ENCODE measurements at regions not wholly inside any gene's neighbourhood (a gene's known extent, or its start where the extent isn't known, plus 50 kb on each side); places are given as distances from the start of the nearest gene placed in this dataset.

- H3K9me2 ChIP-seq (ENCODE audit: low read depth, low read length) = no peaks in the 10 kb centered on the region
- TF ChIP-seq EZH2 (IDR thresholded peaks at IDR 0.05; ENCODE audit: borderline replicate concordance, low read length) = no peak
- TF ChIP-seq, protein P1, sequence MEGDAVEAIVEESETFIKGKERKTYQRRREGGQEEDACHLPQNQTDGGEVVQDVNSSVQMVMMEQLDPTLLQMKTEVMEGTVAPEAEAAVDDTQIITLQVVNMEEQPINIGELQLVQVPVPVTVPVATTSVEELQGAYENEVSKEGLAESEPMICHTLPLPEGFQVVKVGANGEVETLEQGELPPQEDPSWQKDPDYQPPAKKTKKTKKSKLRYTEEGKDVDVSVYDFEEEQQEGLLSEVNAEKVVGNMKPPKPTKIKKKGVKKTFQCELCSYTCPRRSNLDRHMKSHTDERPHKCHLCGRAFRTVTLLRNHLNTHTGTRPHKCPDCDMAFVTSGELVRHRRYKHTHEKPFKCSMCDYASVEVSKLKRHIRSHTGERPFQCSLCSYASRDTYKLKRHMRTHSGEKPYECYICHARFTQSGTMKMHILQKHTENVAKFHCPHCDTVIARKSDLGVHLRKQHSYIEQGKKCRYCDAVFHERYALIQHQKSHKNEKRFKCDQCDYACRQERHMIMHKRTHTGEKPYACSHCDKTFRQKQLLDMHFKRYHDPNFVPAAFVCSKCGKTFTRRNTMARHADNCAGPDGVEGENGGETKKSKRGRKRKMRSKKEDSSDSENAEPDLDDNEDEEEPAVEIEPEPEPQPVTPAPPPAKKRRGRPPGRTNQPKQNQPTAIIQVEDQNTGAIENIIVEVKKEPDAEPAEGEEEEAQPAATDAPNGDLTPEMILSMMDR (IDR thresholded peaks at IDR 0.05; ENCODE audit: low read length) = no peak
- H2AFZ ChIP-seq (ENCODE audit: low read length) = no peak overlapping the region
- H3K27ac ChIP-seq (ENCODE audit: low read depth, low read length, poor library complexity, severe bottlenecking) = no peak overlapping the region
- H3K4me1 ChIP-seq (ENCODE audit: insufficient read depth, low read length, severe bottlenecking) = no peaks in the 10 kb centered on the region
- H3K27me3 ChIP-seq (ENCODE audit: insufficient read depth, low read length) = no peaks in the 10 kb centered on the region
- no peak overlapping the region for H3K4me2 ChIP-seq (ENCODE audit: low read length)
- H4K20me1 ChIP-seq (ENCODE audit: insufficient read depth, low read length) = no peaks in the 10 kb centered on the region
- no peaks in the 10 kb centered on the region for H3K36me3 ChIP-seq (ENCODE audit: insufficient read depth, low read length)
- H3K79me2 ChIP-seq (ENCODE audit: insufficient read depth, low read length) = no peaks in the 10 kb centered on the region
- H3K9me3 ChIP-seq (ENCODE audit: low read length) = no peaks in the 10 kb centered on the region
- no peak overlapping the region for H3K4me3 ChIP-seq (ENCODE audit: low read depth, low read length, poor library complexity, severe bottlenecking)
- H3K9ac ChIP-seq (ENCODE audit: low read length) = no peak overlapping the region
- H3F3A ChIP-seq (ENCODE audit: insufficient read depth, low read length) = no peaks in the 10 kb centered on the region
These were observed 340.8 kb downstream of the KLF12 start for GRCh38 chr13:73793361-73793760.

DNA sequence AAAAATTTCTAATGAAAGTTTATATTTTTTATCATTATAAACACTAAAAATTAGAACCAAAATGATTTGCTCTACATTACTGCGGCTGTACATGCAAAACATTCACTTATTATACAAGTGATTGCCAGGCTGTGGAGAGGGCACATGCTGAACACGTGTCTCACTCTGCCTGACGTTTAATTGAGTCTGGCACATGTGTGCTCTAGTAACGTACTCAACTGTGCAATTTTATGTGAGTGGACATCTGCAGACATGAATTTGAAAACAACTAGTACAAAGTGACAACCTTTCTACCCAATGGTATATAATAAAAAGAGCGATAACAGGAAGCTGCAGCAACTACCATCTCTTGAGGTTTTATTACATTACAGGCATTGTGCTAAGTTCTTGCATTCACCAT is 341.4 kb downstream of the KLF12 start:
- Histone ChIP-seq H3K4me3 (ENCODE audit: low read depth, low read length, poor library complexity, severe bottlenecking) (no peak overlapping the region), H3K27me3 (ENCODE audit: insufficient read depth, low read length) (no peaks in the 10 kb centered on the region), H3K36me3 (ENCODE audit: insufficient read depth, low read length) (no peaks in the 10 kb centered on the region), H3K27ac (ENCODE audit: low read depth, low read length, poor library complexity, severe bottlenecking) (no peak overlapping the region), H2AFZ (ENCODE audit: low read length) (no peak overlapping the region), H3F3A (ENCODE audit: insufficient read depth, low read length) (no peaks in the 10 kb centered on the region), H3K9ac (ENCODE audit: low read length) (no peak overlapping the region), H3K4me2 (ENCODE audit: low read length) (no peak overlapping the region), H3K4me1 (ENCODE audit: insufficient read depth, low read length, severe bottlenecking) (no peaks in the 10 kb centered on the region), H3K9me3 (ENCODE audit: low read length) (no peaks in the 10 kb centered on the region), H4K20me1 (ENCODE audit: insufficient read depth, low read length) (no peaks in the 10 kb centered on the region), H3K9me2 (ENCODE audit: low read depth, low read length) (no peaks in the 10 kb centered on the region), H3K79me2 (ENCODE audit: insufficient read depth, low read length) (no peaks in the 10 kb centered on the region)
- TF ChIP-seq, protein P1 (IDR thresholded peaks at IDR 0.05; ENCODE audit: low read length) = no peak
- no peak for TF ChIP-seq EZH2 (IDR thresholded peaks at IDR 0.05; ENCODE audit: borderline replicate concordance, low read length)

DNA sequence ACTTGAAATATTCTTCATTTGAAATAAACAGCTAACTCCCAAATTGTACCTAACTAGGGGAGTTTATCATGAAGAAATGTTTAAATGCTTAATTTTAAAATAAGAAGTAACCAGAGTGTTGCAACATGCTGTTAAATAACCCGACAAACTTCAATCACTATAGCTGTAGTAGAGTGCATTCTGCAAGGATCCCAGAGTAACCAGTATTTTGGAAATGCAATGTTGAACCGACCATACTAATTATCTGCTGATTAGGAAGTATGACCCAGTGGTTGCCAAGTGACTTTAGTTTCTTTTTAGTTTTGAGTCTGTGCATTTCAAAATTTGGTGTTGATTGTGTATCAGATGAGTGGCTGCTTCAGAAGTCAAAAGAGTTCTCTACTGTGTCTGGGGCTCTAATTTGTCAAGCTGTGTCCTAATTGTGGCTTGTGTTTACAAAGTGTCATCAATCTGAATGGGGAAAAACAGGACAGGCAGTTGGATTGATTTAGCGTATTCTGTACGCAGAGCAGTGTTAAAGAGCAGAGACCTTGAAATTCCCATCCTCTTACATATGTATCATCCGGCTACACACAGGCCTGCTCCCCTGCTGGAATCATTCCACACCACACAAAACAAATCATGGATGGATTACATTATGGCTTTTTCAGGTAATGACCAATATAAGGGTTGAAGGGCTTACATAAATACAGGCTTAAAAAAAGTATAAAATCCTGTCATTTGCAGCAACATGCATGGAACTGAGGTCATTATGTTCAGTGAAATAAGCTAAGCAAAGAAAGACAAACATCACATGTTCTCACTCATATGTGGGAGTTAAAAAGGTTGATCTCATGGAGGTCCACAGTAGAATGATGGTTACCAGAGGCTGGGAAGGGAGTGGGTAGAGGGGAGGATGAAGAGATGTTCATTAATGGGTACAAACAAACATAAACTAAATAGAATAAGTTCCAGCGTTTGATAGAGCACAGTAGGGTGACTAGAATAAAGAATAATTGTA is 351.5 kb downstream of the KLF12 start:
- no peaks in the 10 kb centered on the region for H3K27me3 ChIP-seq (ENCODE audit: insufficient read depth, low read length)
- H3K9ac ChIP-seq (ENCODE audit: low read length) = no peak overlapping the region
- no peak overlapping the region for H3K4me3 ChIP-seq (ENCODE audit: low read depth, low read length, poor library complexity, severe bottlenecking)
- no peaks in the 10 kb centered on the region for H3K79me2 ChIP-seq (ENCODE audit: insufficient read depth, low read length)
- no peak overlapping the region for H3K4me2 ChIP-seq (ENCODE audit: low read length)
- H3K27ac ChIP-seq (ENCODE audit: low read depth, low read length, poor library complexity, severe bottlenecking) = no peak overlapping the region
- H4K20me1 ChIP-seq (ENCODE audit: insufficient read depth, low read length) = no peaks in the 10 kb centered on the region
- no peaks in the 10 kb centered on the region for H3K36me3 ChIP-seq (ENCODE audit: insufficient read depth, low read length)
- TF ChIP-seq EZH2 (IDR thresholded peaks at IDR 0.05; ENCODE audit: borderline replicate concordance, low read length) = no peak
- TF ChIP-seq, protein P1 (IDR thresholded peaks at IDR 0.05; ENCODE audit: low read length) = no peak
- H3F3A ChIP-seq (ENCODE audit: insufficient read depth, low read length) = no peaks in the 10 kb centered on the region
- H3K9me3 ChIP-seq (ENCODE audit: low read length) = no peaks in the 10 kb centered on the region
- no peaks in the 10 kb centered on the region for H3K4me1 ChIP-seq (ENCODE audit: insufficient read depth, low read length, severe bottlenecking)
- H3K9me2 ChIP-seq (ENCODE audit: low read depth, low read length) = no peaks in the 10 kb centered on the region
- no peak overlapping the region for H2AFZ ChIP-seq (ENCODE audit: low read length)
